Naive B cell (primary cell): ENCODE measurements at regions not wholly inside any gene's neighbourhood (a gene's known extent, or its start where the extent isn't known, plus 50 kb on each side); places are given as distances from the start of the nearest gene placed in this dataset.

ENCODE experiments used
- ATAC-seq, 2 donors: fragments of 150-1000 bp; cut with Tn5 transposase; 2 replicates each; pipeline ENCODE4 v1.10.0; 2021; ENCODE audit warnings: low read depth in 2 of 2, mild to moderate bottlenecking in 2 of 2, moderate library complexity in 2 of 2
- DNase-seq: peaks from one replicate; pipeline ENCODE4 v3.0.0; 2022
- H3K27ac Mint-ChIP-seq, 6 donors: one replicate each; pipeline ENCODE4 v1.8.0; 2020 to 2022; ENCODE audit warnings: mild to moderate bottlenecking in 6 of 6, mixed read lengths in 6 of 6, moderate library complexity in 5 of 6, inconsistent platforms in 2 of 6
- H3K27me3 Mint-ChIP-seq, 3 donors: one replicate each; pipeline ENCODE4 v1.8.0; 2021 to 2022; ENCODE audit warnings: mixed read lengths in 3 of 3, mild to moderate bottlenecking in 1 of 3
- H3K36me3 Mint-ChIP-seq, 2 donors: one replicate each; pipeline ENCODE4 v1.8.0; 2020 to 2022; ENCODE audit warnings: mixed read lengths in 2 of 2, inconsistent platforms in 1 of 2, mild to moderate bottlenecking in 1 of 2
- H3K4me1 Mint-ChIP-seq, 3 donors: one replicate each; pipeline ENCODE4 v1.8.0; 2020 to 2022; ENCODE audit warnings: mixed read lengths in 3 of 3, inconsistent platforms in 1 of 3, mild to moderate bottlenecking in 1 of 3, moderate library complexity in 1 of 3
- H3K4me3 Mint-ChIP-seq, 8 donors: one replicate each; pipeline ENCODE4 v1.8.0; 2020 to 2022; ENCODE audit warnings: mild to moderate bottlenecking in 8 of 8, mixed read lengths in 8 of 8, moderate library complexity in 8 of 8, inconsistent platforms in 2 of 8
- H3K9me3 Mint-ChIP-seq, 7 donors: one replicate each; pipeline ENCODE4 v1.8.0; 2020 to 2022; ENCODE audit warnings: mixed read lengths in 7 of 7, mild to moderate bottlenecking in 5 of 7, inconsistent platforms in 2 of 7, moderate library complexity in 1 of 7

DNA sequence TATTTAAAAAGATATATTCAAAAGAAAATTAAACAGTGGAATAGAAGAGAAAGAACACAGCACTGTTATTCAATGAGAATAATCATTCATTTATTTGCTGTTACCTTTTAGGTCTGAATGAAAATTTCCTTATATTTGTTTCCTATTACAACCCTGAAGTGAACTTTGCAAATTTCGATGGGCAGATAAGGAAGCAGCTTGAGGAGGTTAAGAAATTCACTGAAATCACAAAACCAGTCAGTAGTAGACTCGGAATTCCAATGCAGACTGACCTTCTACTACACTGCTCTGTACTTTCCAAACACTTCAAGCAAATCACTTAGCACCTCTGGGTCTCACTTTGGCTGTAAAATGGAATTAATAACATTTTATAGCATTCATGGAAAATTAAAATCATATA lies 172.0 kb upstream of the TP63 start:
- Mint-ChIP-seq H3K9me3 (peaks cover 0 to 13% (median 4%) of the 10 kb centered on the region in 7 donors), H3K4me3 (no peak overlapping the region), H3K4me1 (no peaks in the 10 kb centered on the region), H3K27me3 (no peaks in the 10 kb centered on the region), H3K36me3 (no peaks in the 10 kb centered on the region), H3K27ac (no peak overlapping the region)
- ATAC-seq (no peak), DNase-seq (no peak)

DNA sequence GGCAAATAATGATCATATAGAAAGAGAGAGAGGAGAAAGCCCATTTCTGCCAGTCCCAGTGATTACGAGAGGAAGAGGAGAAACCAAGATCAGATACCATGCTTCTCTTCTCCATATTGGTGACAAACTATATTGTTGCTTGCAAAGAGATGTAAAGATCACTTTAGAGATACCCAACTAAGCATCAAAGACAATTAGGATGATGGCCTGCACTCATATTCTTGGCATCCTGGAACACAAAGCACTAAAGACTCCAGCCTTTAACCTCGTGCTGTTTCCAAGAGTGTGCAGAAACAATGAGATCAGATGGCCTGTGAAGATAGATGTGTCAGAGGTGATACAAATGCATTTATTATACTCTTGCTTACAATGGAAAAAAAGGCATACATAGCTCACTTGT lies 170.7 kb upstream of the TP63 start:
- no peaks in the 10 kb centered on the region for H3K36me3 Mint-ChIP-seq
- no peaks in the 10 kb centered on the region for H3K27me3 Mint-ChIP-seq
- H3K9me3 Mint-ChIP-seq: peaks cover 0 to 10% (median 1%) of the 10 kb centered on the region in 7 donors
- no peak overlapping the region for H3K4me3 Mint-ChIP-seq
- no peak for DNase-seq
- ATAC-seq: no peak
- H3K27ac Mint-ChIP-seq: no peak overlapping the region
- H3K4me1 Mint-ChIP-seq: no peaks in the 10 kb centered on the region

DNA sequence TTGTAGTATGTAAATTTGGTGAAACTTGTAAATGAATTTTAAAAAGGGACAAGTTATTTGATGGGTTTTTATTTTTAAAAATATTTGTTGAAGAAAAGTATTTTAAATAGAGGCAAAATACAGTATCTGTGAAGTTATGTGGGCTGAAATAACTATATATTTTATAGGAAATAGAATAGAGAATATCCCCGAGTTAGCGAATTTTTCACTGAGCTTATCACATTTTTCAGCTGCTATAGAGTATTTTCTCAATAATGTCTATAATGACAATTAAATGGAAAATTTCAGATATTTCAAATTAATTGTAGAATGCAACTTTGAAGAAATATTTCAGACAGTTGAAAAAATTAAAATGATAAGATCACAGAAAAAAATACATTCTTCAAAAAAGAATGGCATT lies 166.4 kb upstream of the TP63 start:
- H3K27me3 Mint-ChIP-seq: no peaks in the 10 kb centered on the region
- H3K4me1 Mint-ChIP-seq: no peaks in the 10 kb centered on the region
- H3K9me3 Mint-ChIP-seq: peaks cover 0 to 4% (median 0%) of the 10 kb centered on the region in 7 donors
- no peak overlapping the region for H3K4me3 Mint-ChIP-seq
- H3K27ac Mint-ChIP-seq: no peak overlapping the region
- DNase-seq: no peak
- no peak for ATAC-seq
- no peaks in the 10 kb centered on the region for H3K36me3 Mint-ChIP-seq

DNA sequence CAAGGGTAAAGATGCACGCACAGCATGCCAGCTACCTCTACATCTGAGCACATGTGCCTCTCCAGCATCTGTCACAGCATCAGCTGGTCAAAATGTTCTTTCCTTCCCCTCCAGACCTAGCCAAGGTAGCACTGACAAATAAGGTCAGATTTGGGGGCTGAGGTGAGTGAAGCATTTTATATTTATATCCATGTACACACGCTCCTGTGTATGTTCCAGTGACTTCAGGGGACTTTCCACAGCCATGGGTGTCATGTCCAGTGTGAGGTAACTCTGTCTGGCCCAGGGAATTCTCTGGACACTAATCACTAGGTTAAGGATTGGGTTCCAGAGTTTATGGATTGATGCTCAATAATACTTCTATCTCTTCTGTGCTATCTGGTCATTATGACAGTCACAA lies 165.2 kb upstream of the TP63 start:
- H3K36me3 Mint-ChIP-seq: no peaks in the 10 kb centered on the region
- H3K27me3 Mint-ChIP-seq: no peaks in the 10 kb centered on the region
- no peak for ATAC-seq
- H3K4me1 Mint-ChIP-seq: no peaks in the 10 kb centered on the region
- H3K9me3 Mint-ChIP-seq: peaks cover 0 to 4% (median 0%) of the 10 kb centered on the region in 7 donors
- no peak overlapping the region for H3K4me3 Mint-ChIP-seq
- no peak overlapping the region for H3K27ac Mint-ChIP-seq
- no peak for DNase-seq

DNA sequence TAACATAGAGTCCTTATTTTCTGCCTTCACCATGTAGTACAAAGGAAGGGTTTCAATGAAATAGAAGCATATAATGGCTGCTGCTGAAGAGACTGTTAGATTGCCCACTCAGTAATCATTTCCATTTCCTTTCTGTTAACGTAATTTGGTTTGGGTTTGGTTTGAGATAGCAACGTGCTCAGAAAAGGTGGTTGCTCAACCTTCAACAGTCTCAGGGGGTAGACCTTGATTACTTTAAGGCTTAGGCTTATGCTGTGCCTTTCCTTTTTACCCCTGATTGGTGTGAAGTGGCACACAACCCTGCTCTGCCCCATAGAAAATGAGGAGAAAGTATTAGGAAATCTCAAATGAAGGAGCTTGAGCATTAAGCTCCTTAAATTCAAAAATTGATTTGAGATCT lies 163.7 kb upstream of the TP63 start:
- peaks cover 0 to 4% (median 0%) of the 10 kb centered on the region in 7 donors for H3K9me3 Mint-ChIP-seq
- no peak overlapping the region for H3K4me3 Mint-ChIP-seq
- ATAC-seq (no peak), DNase-seq (no peak)
- H3K4me1 Mint-ChIP-seq: no peaks in the 10 kb centered on the region
- H3K36me3 Mint-ChIP-seq: no peaks in the 10 kb centered on the region
- H3K27me3 Mint-ChIP-seq: no peaks in the 10 kb centered on the region
- H3K27ac Mint-ChIP-seq: no peak overlapping the region

DNA sequence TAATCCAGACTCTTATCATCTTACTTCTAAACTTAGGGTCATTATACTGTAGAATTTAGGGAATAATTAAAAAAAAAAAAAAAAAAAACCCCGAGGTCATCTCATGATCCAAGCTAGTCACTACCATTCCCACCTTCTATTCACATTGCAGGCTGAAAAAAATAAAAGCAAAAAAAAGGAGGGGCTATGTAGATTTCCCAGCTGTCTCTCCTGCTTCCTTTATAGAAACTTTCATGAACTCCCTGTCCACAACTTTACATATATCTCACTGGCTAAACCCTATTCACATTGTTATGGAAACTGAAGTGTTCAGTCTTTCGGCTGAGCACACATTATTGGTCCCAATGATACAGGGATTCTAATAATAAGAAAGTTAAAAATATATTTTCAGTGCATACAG lies 156.2 kb upstream of the TP63 start:
- no peaks in the 10 kb centered on the region for H3K36me3 Mint-ChIP-seq
- ATAC-seq (no peak), DNase-seq (no peak)
- peaks cover 0 to 6% (median 0%) of the 10 kb centered on the region in 7 donors for H3K9me3 Mint-ChIP-seq
- H3K4me1 Mint-ChIP-seq: no peaks in the 10 kb centered on the region
- H3K27me3 Mint-ChIP-seq: no peaks in the 10 kb centered on the region
- no peak overlapping the region for H3K27ac Mint-ChIP-seq
- H3K4me3 Mint-ChIP-seq: no peak overlapping the region

DNA sequence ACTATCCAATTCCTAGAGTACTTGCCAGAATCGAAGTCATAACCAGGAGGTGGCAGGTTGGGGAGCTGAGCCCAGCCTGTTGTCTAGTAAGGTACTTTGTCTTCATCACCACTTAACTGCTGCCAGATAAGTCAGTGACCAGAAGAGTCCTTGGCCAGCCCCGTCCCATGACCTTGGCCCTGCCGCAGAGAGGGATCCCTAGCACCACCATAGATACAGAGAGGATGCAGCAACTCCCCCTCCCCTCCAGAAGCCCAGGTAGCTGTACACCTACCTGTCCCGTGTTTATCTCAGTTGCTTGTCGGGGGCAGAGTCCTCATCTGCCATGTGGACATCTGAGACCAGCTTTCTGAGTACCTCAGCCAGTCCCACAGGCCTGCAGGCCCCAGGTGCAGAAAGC lies 153.6 kb upstream of the TP63 start:
- ATAC-seq: no peak
- Mint-ChIP-seq H3K36me3 (no peaks in the 10 kb centered on the region), H3K4me1 (no peaks in the 10 kb centered on the region), H3K27ac (no peak overlapping the region), H3K9me3 (peaks cover 0 to 6% (median 0%) of the 10 kb centered on the region in 7 donors), H3K27me3 (no peaks in the 10 kb centered on the region), H3K4me3 (no peak overlapping the region)
- no peak for DNase-seq

DNA sequence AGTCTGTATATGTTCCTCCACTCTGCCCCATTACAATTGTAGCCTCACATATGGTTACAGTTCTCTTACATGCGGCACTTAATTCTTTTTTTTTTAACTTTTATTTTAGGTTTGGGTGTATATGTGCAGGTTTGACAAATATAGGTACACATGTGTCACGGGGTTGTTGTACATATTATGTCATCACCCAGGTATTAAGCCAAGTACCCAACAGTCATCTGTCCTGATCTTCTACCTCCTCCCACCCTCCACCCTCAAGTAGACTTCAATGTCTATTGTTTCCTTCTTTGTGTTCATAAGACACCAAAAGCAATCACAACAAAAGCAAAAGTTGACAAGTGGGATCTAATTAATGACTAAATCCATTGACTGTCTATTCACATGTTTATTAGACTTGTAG lies 144.6 kb upstream of the TP63 start:
- no peak for ATAC-seq

DNA sequence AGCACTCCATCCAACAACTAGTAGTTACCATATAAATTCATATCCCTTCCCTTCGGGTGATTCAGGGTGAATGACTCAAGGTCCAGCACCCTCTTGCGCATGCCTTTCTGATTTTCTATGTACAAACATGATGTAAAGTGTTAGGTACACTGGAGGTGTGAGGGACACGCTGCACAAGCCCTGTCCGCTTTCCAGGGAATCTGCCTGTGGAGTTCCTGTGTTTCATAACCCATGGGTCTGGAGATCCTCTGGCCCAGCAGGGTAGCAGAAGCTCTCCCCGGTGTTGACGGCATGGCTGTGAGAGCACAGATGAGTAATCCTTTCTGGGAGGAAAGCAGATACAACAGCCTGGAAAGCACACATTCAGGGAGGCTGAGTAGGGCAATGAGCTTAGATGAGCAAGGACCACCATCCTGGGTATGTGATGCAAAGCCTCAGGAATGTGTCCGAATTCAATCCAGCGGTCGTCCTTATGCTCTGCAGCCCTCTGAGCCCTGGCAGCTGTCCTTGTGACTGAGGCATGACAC lies 142.9 kb upstream of the TP63 start:
- Mint-ChIP-seq H3K27me3 (no peaks in the 10 kb centered on the region), H3K36me3 (no peaks in the 10 kb centered on the region), H3K9me3 (peaks cover 4 to 15% (median 6%) of the 10 kb centered on the region in 7 donors), H3K4me3 (no peak overlapping the region), H3K4me1 (no peaks in the 10 kb centered on the region), H3K27ac (no peak overlapping the region)
- no peak for ATAC-seq
- no peak for DNase-seq

More for the DNA sequence above, 144.6 kb upstream of the TP63 start:
- no peak for DNase-seq
- Mint-ChIP-seq H3K27me3 (no peaks in the 10 kb centered on the region), H3K4me1 (no peaks in the 10 kb centered on the region), H3K27ac (no peak overlapping the region), H3K9me3 (peaks cover 0 to 15% (median 4%) of the 10 kb centered on the region in 7 donors), H3K4me3 (no peak overlapping the region), H3K36me3 (no peaks in the 10 kb centered on the region)

DNA sequence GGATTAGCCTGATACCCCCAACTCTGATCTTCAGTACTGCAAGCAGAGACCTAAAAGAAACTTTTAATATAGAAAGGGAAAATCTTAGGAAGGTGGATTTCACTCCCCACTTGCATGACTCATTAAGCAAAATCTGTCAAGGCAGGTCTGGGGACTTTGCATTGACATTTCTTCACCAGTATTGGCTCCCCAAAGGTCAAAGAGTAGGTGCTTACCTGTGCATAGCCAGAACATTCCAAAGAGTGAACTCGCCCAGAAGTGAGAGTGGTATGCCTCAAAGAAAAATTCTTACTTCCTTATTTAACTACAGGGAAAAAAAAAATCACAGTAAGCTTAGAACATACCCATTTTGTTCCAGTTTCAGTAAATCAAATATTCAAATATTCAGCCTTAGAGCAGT lies 140.9 kb upstream of the TP63 start:
- Mint-ChIP-seq H3K36me3 (no peaks in the 10 kb centered on the region), H3K9me3 (peaks cover 4 to 10% (median 6%) of the 10 kb centered on the region in 7 donors), H3K4me1 (no peaks in the 10 kb centered on the region), H3K27me3 (no peaks in the 10 kb centered on the region), H3K27ac (no peak overlapping the region), H3K4me3 (no peak overlapping the region)
- no peak for DNase-seq
- no peak for ATAC-seq

DNA sequence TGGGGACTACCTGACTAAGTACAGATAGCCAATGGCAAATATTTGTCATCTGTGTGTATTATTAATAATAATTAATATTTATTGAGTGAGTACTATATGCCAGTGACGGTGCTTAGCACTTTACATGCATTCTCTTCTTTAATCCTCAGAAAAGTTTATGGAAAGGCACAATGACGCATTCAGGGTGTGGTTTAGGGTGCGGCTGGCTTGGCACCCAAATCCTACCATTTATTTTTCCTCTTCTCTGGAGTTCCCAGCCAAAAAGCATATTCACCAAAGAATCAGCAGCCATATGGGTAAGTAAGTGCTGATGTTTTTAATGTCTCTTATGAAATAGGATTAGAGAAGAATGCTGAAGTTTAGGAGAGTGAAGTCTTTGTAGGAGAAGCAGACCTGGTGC lies 140.4 kb upstream of the TP63 start:
- no peak for ATAC-seq
- no peaks in the 10 kb centered on the region for H3K36me3 Mint-ChIP-seq
- H3K27ac Mint-ChIP-seq: no peak overlapping the region
- DNase-seq: no peak
- H3K9me3 Mint-ChIP-seq: peaks cover 4 to 9% (median 5%) of the 10 kb centered on the region in 7 donors
- H3K27me3 Mint-ChIP-seq: no peaks in the 10 kb centered on the region
- no peaks in the 10 kb centered on the region for H3K4me1 Mint-ChIP-seq
- H3K4me3 Mint-ChIP-seq: no peak overlapping the region

DNA sequence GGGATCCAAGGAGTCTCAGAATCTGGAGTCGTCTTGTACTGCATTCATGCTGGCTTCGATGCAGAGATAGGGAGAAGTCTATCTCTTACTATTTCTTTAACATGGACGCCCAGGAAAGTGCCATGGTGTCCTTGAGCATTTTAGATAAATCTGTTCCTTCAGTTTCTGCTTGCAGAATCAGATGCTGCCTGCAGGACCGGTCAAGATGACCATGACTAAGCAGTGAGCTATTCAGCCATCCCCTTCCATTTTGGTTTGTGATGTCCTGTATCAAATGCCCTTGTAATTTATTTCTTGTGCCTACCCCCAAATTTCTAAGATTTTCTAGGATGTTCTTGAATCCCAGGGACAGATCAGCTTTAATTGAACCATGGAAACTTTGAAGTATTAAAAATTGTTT lies 139.4 kb upstream of the TP63 start:
- peaks cover 0 to 7% (median 2%) of the 10 kb centered on the region in 7 donors for H3K9me3 Mint-ChIP-seq
- no peak overlapping the region for H3K4me3 Mint-ChIP-seq
- ATAC-seq (no peak), DNase-seq (no peak)
- no peak overlapping the region for H3K27ac Mint-ChIP-seq
- no peaks in the 10 kb centered on the region for H3K36me3 Mint-ChIP-seq
- no peaks in the 10 kb centered on the region for H3K27me3 Mint-ChIP-seq
- no peaks in the 10 kb centered on the region for H3K4me1 Mint-ChIP-seq

DNA sequence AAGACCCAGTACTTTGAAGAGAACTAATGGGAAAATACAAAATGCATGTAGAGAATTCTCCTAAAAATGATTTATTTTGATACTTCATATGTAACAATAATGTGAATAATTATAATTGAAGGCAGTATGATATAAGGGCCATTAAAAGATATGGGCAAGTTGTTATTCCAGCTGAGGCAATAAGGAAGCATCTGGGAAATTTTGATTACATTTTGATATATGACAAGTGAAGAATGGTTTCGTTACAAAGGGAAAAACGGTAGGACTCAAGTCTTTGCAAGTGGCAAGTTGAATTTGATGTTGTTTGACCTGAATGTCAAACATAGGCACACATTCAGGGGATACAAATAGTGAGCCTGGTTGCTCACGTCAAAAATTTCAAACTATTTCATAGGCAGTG lies 137.9 kb upstream of the TP63 start:
- Mint-ChIP-seq H3K27ac (no peak overlapping the region), H3K9me3 (peaks cover 0 to 9% (median 2%) of the 10 kb centered on the region in 7 donors), H3K36me3 (no peaks in the 10 kb centered on the region), H3K4me3 (no peak overlapping the region), H3K4me1 (no peaks in the 10 kb centered on the region), H3K27me3 (no peaks in the 10 kb centered on the region)
- DNase-seq (no peak), ATAC-seq (no peak)

DNA sequence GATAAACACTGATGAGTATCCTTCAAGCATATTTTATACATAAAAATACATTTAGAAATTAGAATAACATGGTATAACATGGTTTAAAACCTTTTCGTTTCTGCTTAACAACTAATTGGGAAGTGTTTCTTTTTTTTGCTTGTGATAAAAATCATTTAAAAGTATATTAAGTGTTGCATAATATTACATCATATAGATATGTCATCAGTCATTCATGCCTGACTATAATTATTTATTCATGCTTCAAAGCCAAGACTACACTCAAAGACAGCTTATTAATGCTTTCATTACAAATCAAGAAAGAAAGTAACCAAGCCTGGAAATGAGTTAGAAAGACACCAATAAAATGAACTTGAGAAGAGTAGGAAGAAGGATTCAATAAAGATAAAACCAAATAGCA lies 136.6 kb upstream of the TP63 start:
- Mint-ChIP-seq H3K27me3 (no peaks in the 10 kb centered on the region), H3K36me3 (no peaks in the 10 kb centered on the region), H3K4me1 (no peaks in the 10 kb centered on the region), H3K9me3 (peaks cover 0 to 9% (median 2%) of the 10 kb centered on the region in 7 donors), H3K27ac (no peak overlapping the region), H3K4me3 (no peak overlapping the region)
- DNase-seq: no peak
- ATAC-seq: no peak
